ENCODE measurements at regions not wholly inside any gene's neighbourhood (a gene's known extent, or its start where the extent isn't known, plus 50 kb on each side); places are given as distances from the start of the nearest gene placed in this dataset.
"Not testable (repeated sequence)": the region's sequence is repeated elsewhere in the genome, so short reads cannot be mapped to it uniquely, and the experiment has no call there.

GRCh38 chr9:23015557-23015956, 568.9 kb downstream of the DMRTA1 start:
- H3K9me3 ChIP-seq = no peaks in the 10 kb centered on the region
- H3K27me3 ChIP-seq = no peaks in the 10 kb centered on the region
- intact Hi-C loops (cut with DNase I) = no loop called here
- H3K4me3 ChIP-seq = no peak overlapping the region
- H3K27ac ChIP-seq = no peak overlapping the region
- no peak for DNase-seq (ENCODE audit: low spot score in 2 of 2)
- no peaks in the 10 kb centered on the region for H3K36me3 ChIP-seq
- no peak for TF ChIP-seq CTCF (IDR thresholded peaks at IDR 0.05)
- H3K4me1 ChIP-seq = no peaks in the 10 kb centered on the region

GRCh38 chr9:23036416-23036815, 589.8 kb downstream of the DMRTA1 start:
- H3K27me3 ChIP-seq = no peaks in the 10 kb centered on the region
- no peaks in the 10 kb centered on the region for H3K36me3 ChIP-seq
- intact Hi-C loops (cut with DNase I) = no loop called here
- no peaks in the 10 kb centered on the region for H3K9me3 ChIP-seq
- no peak for TF ChIP-seq CTCF (IDR thresholded peaks at IDR 0.05)
- no peak for DNase-seq (ENCODE audit: low spot score in 2 of 2)
- no peak overlapping the region for H3K4me3 ChIP-seq
- H3K27ac ChIP-seq = no peak overlapping the region
- no peaks in the 10 kb centered on the region for H3K4me1 ChIP-seq

- no peak for DNase-seq (ENCODE audit: low spot score in 2 of 2)
- H3K27me3 ChIP-seq = no peaks in the 10 kb centered on the region
- no peaks in the 10 kb centered on the region for H3K36me3 ChIP-seq
- H3K9me3 ChIP-seq = no peaks in the 10 kb centered on the region
- H3K4me1 ChIP-seq = no peaks in the 10 kb centered on the region
- intact Hi-C loops (cut with DNase I) = no loop called here
- H3K27ac ChIP-seq = no peak overlapping the region
- TF ChIP-seq CTCF (IDR thresholded peaks at IDR 0.05) = no peak
- H3K4me3 ChIP-seq = no peak overlapping the region
Measured at GRCh38 chr9:23039402-23039801, 592.8 kb downstream of the DMRTA1 start.

GRCh38 chr9:23041466-23041865, 594.8 kb downstream of the DMRTA1 start:
- no peak overlapping the region for H3K4me3 ChIP-seq
- H3K36me3 ChIP-seq = no peaks in the 10 kb centered on the region
- no peak for DNase-seq (ENCODE audit: low spot score in 2 of 2)
- H3K9me3 ChIP-seq = no peaks in the 10 kb centered on the region
- no peaks in the 10 kb centered on the region for H3K27me3 ChIP-seq
- H3K27ac ChIP-seq = no peak overlapping the region
- no peak for TF ChIP-seq CTCF (IDR thresholded peaks at IDR 0.05)
- intact Hi-C loops (cut with DNase I) = no loop called here
- no peaks in the 10 kb centered on the region for H3K4me1 ChIP-seq

- H3K4me1 ChIP-seq = no peaks in the 10 kb centered on the region
- no peak for TF ChIP-seq CTCF (IDR thresholded peaks at IDR 0.05)
- no peak overlapping the region for H3K27ac ChIP-seq
- DNase-seq (ENCODE audit: low spot score in 2 of 2) = no peak
- H3K9me3 ChIP-seq = no peaks in the 10 kb centered on the region
- intact Hi-C loops (cut with DNase I) = no loop called here
- H3K4me3 ChIP-seq = no peak overlapping the region
- H3K27me3 ChIP-seq = no peaks in the 10 kb centered on the region
- H3K36me3 ChIP-seq = no peaks in the 10 kb centered on the region
Measured at GRCh38 chr9:23044549-23044948, 597.9 kb downstream of the DMRTA1 start.

GRCh38 chr9:23046026-23046425, 599.4 kb downstream of the DMRTA1 start:
- DNase-seq (ENCODE audit: low spot score in 2 of 2); H3K4me3 ChIP-seq; H3K4me1 ChIP-seq; H3K36me3 ChIP-seq; H3K27me3 ChIP-seq; intact Hi-C loops (cut with DNase I); H3K27ac ChIP-seq; H3K9me3 ChIP-seq: not testable (repeated sequence)

Data from ascending aorta (tissue), 2 donors.